ENCODE measurements at regions not wholly inside any gene's neighbourhood (a gene's known extent, or its start where the extent isn't known, plus 50 kb on each side); places are given as distances from the start of the nearest gene placed in this dataset.

DNA sequence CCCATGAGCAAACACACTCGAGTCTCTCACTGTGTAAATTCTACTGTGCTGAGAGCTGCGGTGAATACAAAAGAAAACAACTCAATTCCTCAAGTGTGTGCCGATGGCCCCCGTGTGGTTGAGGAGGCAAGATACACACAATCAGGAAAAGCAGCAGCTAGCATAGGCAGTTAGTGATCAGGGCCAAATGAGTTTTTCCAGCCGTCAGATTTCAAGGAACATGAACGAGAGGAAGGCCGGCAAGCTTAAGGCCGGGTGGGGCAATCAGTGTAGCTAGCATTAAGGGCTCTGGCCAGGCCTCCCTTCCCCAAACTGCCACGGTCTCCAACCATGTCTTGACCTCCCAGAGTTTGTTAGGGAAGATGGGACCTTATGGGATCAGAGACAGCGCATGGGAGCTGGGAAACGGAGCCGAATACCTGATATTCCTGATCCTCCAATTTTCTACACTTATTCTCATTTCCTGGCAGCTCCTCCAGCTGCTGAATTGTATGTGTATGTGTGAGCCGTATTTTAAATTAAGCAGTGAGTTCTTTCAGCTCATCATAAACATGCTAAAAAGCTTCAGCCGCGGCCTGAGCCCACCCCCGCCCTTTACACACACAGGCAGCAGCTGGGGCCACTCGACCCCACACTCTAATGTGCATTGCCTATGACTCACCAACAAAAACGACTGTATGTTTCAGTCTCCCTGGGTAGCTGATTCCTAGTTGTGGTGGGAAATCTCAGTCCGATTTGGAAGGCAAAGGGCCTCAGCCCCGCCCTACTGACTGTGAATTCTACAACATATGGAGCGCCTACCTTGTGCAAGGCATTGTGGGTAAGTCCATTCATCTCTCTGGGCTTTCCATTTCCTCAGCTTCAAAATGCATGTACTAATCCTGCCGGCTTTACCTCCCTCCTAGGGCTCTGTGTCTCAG, 59.9 kb downstream of the RTL9 start:
- TF ChIP-seq, protein P1, sequence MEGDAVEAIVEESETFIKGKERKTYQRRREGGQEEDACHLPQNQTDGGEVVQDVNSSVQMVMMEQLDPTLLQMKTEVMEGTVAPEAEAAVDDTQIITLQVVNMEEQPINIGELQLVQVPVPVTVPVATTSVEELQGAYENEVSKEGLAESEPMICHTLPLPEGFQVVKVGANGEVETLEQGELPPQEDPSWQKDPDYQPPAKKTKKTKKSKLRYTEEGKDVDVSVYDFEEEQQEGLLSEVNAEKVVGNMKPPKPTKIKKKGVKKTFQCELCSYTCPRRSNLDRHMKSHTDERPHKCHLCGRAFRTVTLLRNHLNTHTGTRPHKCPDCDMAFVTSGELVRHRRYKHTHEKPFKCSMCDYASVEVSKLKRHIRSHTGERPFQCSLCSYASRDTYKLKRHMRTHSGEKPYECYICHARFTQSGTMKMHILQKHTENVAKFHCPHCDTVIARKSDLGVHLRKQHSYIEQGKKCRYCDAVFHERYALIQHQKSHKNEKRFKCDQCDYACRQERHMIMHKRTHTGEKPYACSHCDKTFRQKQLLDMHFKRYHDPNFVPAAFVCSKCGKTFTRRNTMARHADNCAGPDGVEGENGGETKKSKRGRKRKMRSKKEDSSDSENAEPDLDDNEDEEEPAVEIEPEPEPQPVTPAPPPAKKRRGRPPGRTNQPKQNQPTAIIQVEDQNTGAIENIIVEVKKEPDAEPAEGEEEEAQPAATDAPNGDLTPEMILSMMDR (IDR thresholded peaks at IDR 0.05 in 4 of 5, conservative IDR thresholded peaks at IDR 0.05 in 1 of 5), result no peak
- TF ChIP-seq POLR2A (IDR thresholded peaks at IDR 0.05), result no peak
